ENCODE measurements at regions not wholly inside any gene's neighbourhood (a gene's known extent, or its start where the extent isn't known, plus 50 kb on each side); places are given as distances from the start of the nearest gene placed in this dataset.

DNA sequence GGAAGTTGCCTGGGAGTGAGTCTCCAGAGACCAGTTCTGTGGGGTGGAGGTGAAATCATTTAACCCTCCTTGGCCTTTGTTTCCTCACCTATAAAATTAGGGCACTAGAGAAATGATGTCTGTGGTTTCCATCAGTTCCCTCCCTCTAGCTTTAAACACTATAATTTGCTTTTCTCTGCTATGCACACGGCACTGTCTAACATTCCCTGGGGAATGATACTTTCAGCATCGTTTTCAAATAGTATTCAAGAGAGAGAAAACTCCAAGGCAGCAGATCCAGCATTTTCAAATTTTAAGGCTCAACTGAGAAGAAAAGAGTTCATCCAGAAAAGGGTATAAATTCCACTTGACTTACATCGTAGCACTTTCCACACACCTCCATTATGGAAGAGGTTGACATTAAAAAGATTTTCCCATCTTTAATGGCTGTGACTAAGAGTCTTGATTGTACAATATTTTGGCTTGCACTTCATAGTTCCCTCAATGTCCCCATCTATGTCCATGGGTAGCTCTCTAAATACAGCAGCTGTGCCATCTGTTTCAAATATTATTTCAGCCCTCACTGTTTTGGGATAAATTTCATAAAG is 137.7 kb upstream of the ZPLD1 start:
- TF ChIP-seq, protein P1, sequence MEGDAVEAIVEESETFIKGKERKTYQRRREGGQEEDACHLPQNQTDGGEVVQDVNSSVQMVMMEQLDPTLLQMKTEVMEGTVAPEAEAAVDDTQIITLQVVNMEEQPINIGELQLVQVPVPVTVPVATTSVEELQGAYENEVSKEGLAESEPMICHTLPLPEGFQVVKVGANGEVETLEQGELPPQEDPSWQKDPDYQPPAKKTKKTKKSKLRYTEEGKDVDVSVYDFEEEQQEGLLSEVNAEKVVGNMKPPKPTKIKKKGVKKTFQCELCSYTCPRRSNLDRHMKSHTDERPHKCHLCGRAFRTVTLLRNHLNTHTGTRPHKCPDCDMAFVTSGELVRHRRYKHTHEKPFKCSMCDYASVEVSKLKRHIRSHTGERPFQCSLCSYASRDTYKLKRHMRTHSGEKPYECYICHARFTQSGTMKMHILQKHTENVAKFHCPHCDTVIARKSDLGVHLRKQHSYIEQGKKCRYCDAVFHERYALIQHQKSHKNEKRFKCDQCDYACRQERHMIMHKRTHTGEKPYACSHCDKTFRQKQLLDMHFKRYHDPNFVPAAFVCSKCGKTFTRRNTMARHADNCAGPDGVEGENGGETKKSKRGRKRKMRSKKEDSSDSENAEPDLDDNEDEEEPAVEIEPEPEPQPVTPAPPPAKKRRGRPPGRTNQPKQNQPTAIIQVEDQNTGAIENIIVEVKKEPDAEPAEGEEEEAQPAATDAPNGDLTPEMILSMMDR (IDR thresholded peaks at IDR 0.05; ENCODE audit: unreplicated experiment) = no peak
- intact Hi-C loops (cut with micrococcal nuclease; ENCODE audit: unreplicated experiment) = no loop called here
- H3K27ac Mint-ChIP-seq (ENCODE audit: unreplicated experiment) = no peak overlapping the region
- H3K4me3 Mint-ChIP-seq (ENCODE audit: low read depth, unreplicated experiment) = no peak overlapping the region
- CTCF ChIA-PET = no interaction called here
- no peaks in the 10 kb centered on the region for H3K4me1 Mint-ChIP-seq (ENCODE audit: low read depth, unreplicated experiment)
- BruUV-seq (replicated peaks) = no TSS peak
- no peaks in the 10 kb centered on the region for H3K9me3 Mint-ChIP-seq (ENCODE audit: low read depth, unreplicated experiment)
- DNase-seq = no peak
- H3K36me3 Mint-ChIP-seq (ENCODE audit: insufficient read depth, unreplicated experiment) = no peaks in the 10 kb centered on the region
- no peaks in the 10 kb centered on the region for H3K27me3 Mint-ChIP-seq (ENCODE audit: unreplicated experiment)

DNA sequence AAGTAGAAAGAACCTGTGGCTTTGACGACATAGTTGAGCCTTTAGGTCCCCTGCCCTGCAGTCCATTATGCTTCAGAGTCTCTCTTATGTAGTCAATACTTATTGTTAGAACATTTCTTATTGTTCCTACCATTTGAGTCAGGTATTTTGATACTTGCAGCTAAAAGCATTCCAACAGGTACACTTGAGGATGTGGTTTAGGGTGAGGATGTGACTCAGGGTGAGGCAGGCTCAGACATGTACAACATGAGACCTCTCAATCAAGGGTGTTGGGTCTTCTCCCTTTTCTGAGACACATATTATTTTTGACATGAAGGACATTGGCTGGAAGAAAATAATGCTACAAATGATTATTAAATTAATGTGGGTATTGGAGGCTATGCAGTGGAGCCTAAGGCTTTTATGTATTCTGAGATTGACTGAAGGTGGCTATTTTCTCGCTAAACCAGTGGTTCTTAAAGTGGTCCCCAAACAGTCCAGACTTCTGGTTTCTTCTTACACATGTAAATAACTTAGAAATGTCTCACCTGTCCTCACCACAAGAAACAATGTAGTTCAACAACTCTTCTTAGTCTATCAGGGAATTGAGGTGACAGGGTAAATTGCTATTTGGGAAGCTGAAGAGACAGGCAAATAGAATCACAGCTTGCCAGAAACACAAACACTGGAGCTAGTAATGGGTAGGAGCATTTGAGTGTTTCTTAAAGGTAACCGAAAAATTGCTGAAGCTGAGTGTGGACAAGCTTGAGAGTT is 135.5 kb upstream of the ZPLD1 start:
- BruUV-seq (replicated peaks) = no TSS peak
- no peaks in the 10 kb centered on the region for H3K4me1 Mint-ChIP-seq (ENCODE audit: low read depth, unreplicated experiment)
- H3K9me3 Mint-ChIP-seq (ENCODE audit: low read depth, unreplicated experiment) = no peaks in the 10 kb centered on the region
- H3K4me3 Mint-ChIP-seq (ENCODE audit: low read depth, unreplicated experiment) = no peak overlapping the region
- CTCF ChIA-PET = no interaction called here
- no peak for DNase-seq
- no peaks in the 10 kb centered on the region for H3K27me3 Mint-ChIP-seq (ENCODE audit: unreplicated experiment)
- TF ChIP-seq, protein P1 (IDR thresholded peaks at IDR 0.05; ENCODE audit: unreplicated experiment) = no peak
- intact Hi-C loops (cut with micrococcal nuclease; ENCODE audit: unreplicated experiment) = no loop called here
- H3K36me3 Mint-ChIP-seq (ENCODE audit: insufficient read depth, unreplicated experiment) = no peaks in the 10 kb centered on the region
- H3K27ac Mint-ChIP-seq (ENCODE audit: unreplicated experiment) = no peak overlapping the region

DNA sequence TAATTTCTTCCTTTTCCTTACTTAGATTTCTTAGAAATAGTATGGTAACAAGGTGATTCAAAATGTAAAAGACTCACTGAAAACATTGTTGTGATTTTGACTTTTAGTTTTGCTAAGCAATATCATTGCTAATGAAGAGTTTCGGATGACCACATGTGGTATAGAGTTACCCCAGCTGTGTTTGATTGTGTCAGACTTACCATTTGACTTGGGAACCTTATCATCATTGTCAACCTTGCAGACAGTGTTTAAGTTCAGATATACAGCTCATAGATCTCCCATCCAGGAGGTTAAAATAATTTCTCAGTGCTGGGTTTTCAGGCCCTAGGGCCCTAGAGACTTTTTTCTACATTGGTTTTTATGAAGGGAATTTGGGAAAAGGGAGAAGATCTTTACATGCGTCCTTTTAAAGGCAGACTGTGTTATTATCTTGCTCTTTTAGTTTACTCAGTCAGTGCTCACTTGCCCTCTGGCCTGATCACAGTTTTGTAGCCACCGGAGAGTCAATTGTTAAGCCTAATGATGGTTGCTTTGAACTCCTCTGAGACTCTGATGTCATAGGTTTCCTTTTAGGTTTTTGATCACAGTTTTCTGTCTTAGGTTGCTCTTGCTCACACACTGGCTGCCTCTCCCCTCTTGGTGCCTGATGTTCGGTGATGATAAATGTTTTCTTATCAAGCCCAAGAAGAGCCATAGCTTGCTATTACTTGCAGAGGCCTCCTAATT is 133.5 kb upstream of the ZPLD1 start:
- BruUV-seq (replicated peaks) = no TSS peak
- Mint-ChIP-seq H3K9me3 (ENCODE audit: low read depth, unreplicated experiment) (no peaks in the 10 kb centered on the region), H3K4me3 (ENCODE audit: low read depth, unreplicated experiment) (no peak overlapping the region), H3K27me3 (ENCODE audit: unreplicated experiment) (no peaks in the 10 kb centered on the region), H3K4me1 (ENCODE audit: low read depth, unreplicated experiment) (no peaks in the 10 kb centered on the region), H3K36me3 (ENCODE audit: insufficient read depth, unreplicated experiment) (no peaks in the 10 kb centered on the region), H3K27ac (ENCODE audit: unreplicated experiment) (no peak overlapping the region)
- DNase-seq = no peak
- intact Hi-C loops (cut with micrococcal nuclease; ENCODE audit: unreplicated experiment) = no loop called here
- CTCF ChIA-PET = no interaction called here
- TF ChIP-seq, protein P1 (IDR thresholded peaks at IDR 0.05; ENCODE audit: unreplicated experiment) = no peak

DNA sequence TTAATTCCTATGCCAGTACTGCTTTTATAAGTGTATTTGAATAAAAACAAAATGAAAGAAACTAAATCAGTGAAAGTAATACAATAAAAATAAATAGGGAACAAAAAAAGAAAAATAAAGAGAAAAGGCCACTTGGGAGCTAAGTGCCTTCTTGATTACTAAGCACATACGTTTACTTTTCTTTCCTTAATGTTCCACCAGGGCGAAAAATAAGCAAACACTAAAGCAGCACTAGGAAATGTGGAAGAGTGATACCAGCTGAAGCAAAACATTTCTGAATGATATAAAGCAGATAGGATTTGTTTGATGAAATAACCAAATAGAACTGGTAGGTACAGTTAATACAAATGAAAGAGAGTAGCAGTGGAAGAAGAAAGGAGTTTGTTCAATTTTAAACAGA is 132.8 kb upstream of the ZPLD1 start:
- intact Hi-C loops (cut with micrococcal nuclease; ENCODE audit: unreplicated experiment) = no loop called here

More for the DNA sequence above, 132.8 kb upstream of the ZPLD1 start:
- Mint-ChIP-seq H3K4me1 (ENCODE audit: low read depth, unreplicated experiment) (no peaks in the 10 kb centered on the region), H3K9me3 (ENCODE audit: low read depth, unreplicated experiment) (no peaks in the 10 kb centered on the region), H3K27ac (ENCODE audit: unreplicated experiment) (no peak overlapping the region), H3K27me3 (ENCODE audit: unreplicated experiment) (no peaks in the 10 kb centered on the region), H3K36me3 (ENCODE audit: insufficient read depth, unreplicated experiment) (no peaks in the 10 kb centered on the region), H3K4me3 (ENCODE audit: low read depth, unreplicated experiment) (no peak overlapping the region)
- TF ChIP-seq, protein P1 (IDR thresholded peaks at IDR 0.05; ENCODE audit: unreplicated experiment) = no peak
- CTCF ChIA-PET = no interaction called here
- no TSS peak for BruUV-seq (replicated peaks)
- DNase-seq = no peak

Data from Calu3 (cell line).